Neural progenitor cell (in vitro differentiated cells): ENCODE measurements at regions not wholly inside any gene's neighbourhood (a gene's known extent, or its start where the extent isn't known, plus 50 kb on each side); places are given as distances from the start of the nearest gene placed in this dataset.
"Not testable (repeated sequence)": the region's sequence is repeated elsewhere in the genome, so short reads cannot be mapped to it uniquely, and the experiment has no call there.

Experiments used
- DNase-seq: peaks from one replicate; pipeline ENCODE4 v3.0.0-alpha.2; 2016; ENCODE audit warnings: low spot score
- H2AFZ ChIP-seq: fragments of 200-600 bp; sonication (generic); replicated peaks from 2 replicates; pipeline ENCODE4 v1.6.1; 2016; ENCODE audit warnings: antibody characterized with exemption
- H3F3A ChIP-seq: fragments of 200-600 bp; sonication (generic); 2 replicates; pipeline ENCODE4 v1.6.1; 2016; ENCODE audit warnings: antibody characterized with exemption, low read depth
- H3K27ac ChIP-seq: fragments of 200-600 bp; sonication (generic); 2 replicates; pipeline ENCODE4 v1.5.1; 2016; ENCODE audit warnings: mild to moderate bottlenecking
- H3K27me3 ChIP-seq: fragments of 200-600 bp; sonication (generic); 2 replicates; pipeline ENCODE4 v1.6.1; 2016; ENCODE audit warnings: mild to moderate bottlenecking, moderate library complexity
- H3K36me3 ChIP-seq: fragments of 200-600 bp; sonication (generic); 2 replicates; pipeline ENCODE4 v1.5.1; 2016
- H3K4me1 ChIP-seq: fragments of 200-600 bp; sonication (generic); 2 replicates; pipeline ENCODE4 v1.6.1; 2016; ENCODE audit warnings: mixed run types
- H3K4me2 ChIP-seq: fragments of 200-600 bp; sonication (generic); 2 replicates; pipeline ENCODE4 v1.6.1; 2016
- H3K4me3 ChIP-seq: fragments of 200-600 bp; sonication (generic); 2 replicates; pipeline ENCODE4 v1.5.1; 2016
- H3K79me2 ChIP-seq: fragments of 200-600 bp; sonication (generic); 2 replicates; pipeline ENCODE4 v1.6.1; 2016; ENCODE audit warnings: low read depth
- H3K9ac ChIP-seq: fragments of 200-600 bp; sonication (generic); 2 replicates; pipeline ENCODE4 v1.6.1; 2016
- H3K9me3 ChIP-seq: fragments of 200-600 bp; sonication (generic); 2 replicates; pipeline ENCODE4 v1.5.1; 2016; ENCODE audit warnings: low read depth
- H4K20me1 ChIP-seq: fragments of 200-600 bp; sonication (generic); 2 replicates; pipeline ENCODE4 v1.6.1; 2016; ENCODE audit warnings: low read depth
- H3K27ac Mint-ChIP-seq: 3 replicates; pipeline ENCODE4 v1.8.0; 2021; ENCODE audit warnings: mixed read lengths
- H3K27me3 Mint-ChIP-seq: 2 replicates; pipeline ENCODE4 v1.8.0; 2022; ENCODE audit warnings: low read depth, mild to moderate bottlenecking, inconsistent platforms, moderate library complexity, mixed read lengths; ENCODE audit not compliant: insufficient read depth
- H3K36me3 Mint-ChIP-seq: 3 replicates; pipeline ENCODE4 v1.8.0; 2021; ENCODE audit warnings: mixed read lengths
- H3K4me1 Mint-ChIP-seq: 3 replicates; pipeline ENCODE4 v1.8.0; 2021; ENCODE audit warnings: mixed read lengths
- H3K4me3 Mint-ChIP-seq: 3 replicates; pipeline ENCODE4 v1.8.0; 2021; ENCODE audit warnings: mild to moderate bottlenecking, moderate library complexity, mixed read lengths
- H3K9me3 Mint-ChIP-seq: 3 replicates; pipeline ENCODE4 v1.8.0; 2020; ENCODE audit warnings: mixed read lengths
- CTCF ChIP-seq: fragments of 200-600 bp; sonication (generic); IDR thresholded peaks from 2 replicates; pipeline ENCODE4 v1.5.1; 2017; ENCODE audit warnings: antibody characterized with exemption, mild to moderate bottlenecking
- EZH2 ChIP-seq: fragments of 200-600 bp; sonication (generic); IDR thresholded peaks from 2 replicates; pipeline ENCODE4 v1.6.1; 2017; ENCODE audit warnings: antibody characterized with exemption, mild to moderate bottlenecking, moderate library complexity
- EZH2phosphoT487 ChIP-seq: fragments of 200-600 bp; sonication (generic); IDR thresholded peaks from 2 replicates; pipeline ENCODE4 v1.6.1; 2017; ENCODE audit warnings: antibody characterized with exemption

GRCh38 chr12:73659802-73660201 lies 877.8 kb upstream of the ATXN7L3B start:
- Mint-ChIP-seq H3K27me3 (no peaks in the 10 kb centered on the region), H3K4me3 (no peak overlapping the region), H3K4me1 (no peaks in the 10 kb centered on the region), H3K27ac (no peak overlapping the region), H3K9me3 (no peaks in the 10 kb centered on the region), H3K36me3 (no peaks in the 10 kb centered on the region)
- Histone ChIP-seq H3K4me2 (no peak overlapping the region), H4K20me1 (no peaks in the 10 kb centered on the region), H3K27ac (no peak overlapping the region), H3K36me3 (no peaks in the 10 kb centered on the region), H3K79me2 (no peaks in the 10 kb centered on the region), H3K4me3 (no peak overlapping the region), H3F3A (no peaks in the 10 kb centered on the region), H3K27me3 (no peaks in the 10 kb centered on the region), H3K9ac (no peak overlapping the region), H2AFZ (no peak overlapping the region), H3K4me1 (no peaks in the 10 kb centered on the region), H3K9me3 (no peaks in the 10 kb centered on the region)
- TF ChIP-seq CTCF (no peak), EZH2 (no peak), EZH2phosphoT487 (no peak)
- no peak for DNase-seq

GRCh38 chr12:73665193-73665592 lies 872.4 kb upstream of the ATXN7L3B start:
- H3K9me3 ChIP-seq = no peaks in the 10 kb centered on the region
- H3K27ac ChIP-seq = no peak overlapping the region
- H3K36me3 Mint-ChIP-seq = no peaks in the 10 kb centered on the region
- no peak overlapping the region for H3K4me3 ChIP-seq
- H3K27me3 Mint-ChIP-seq = peaks cover 2% of the 10 kb centered on the region
- no peak for DNase-seq
- TF ChIP-seq CTCF = no peak
- no peak for TF ChIP-seq EZH2phosphoT487
- TF ChIP-seq EZH2 = no peak
- no peak overlapping the region for H2AFZ ChIP-seq
- no peaks in the 10 kb centered on the region for H3F3A ChIP-seq
- H4K20me1 ChIP-seq = no peaks in the 10 kb centered on the region
- H3K36me3 ChIP-seq = no peaks in the 10 kb centered on the region
- H3K9me3 Mint-ChIP-seq = no peaks in the 10 kb centered on the region
- H3K27me3 ChIP-seq = no peaks in the 10 kb centered on the region
- H3K9ac ChIP-seq = no peak overlapping the region
- no peak overlapping the region for H3K4me2 ChIP-seq
- no peak overlapping the region for H3K4me3 Mint-ChIP-seq
- H3K4me1 ChIP-seq = no peaks in the 10 kb centered on the region
- H3K27ac Mint-ChIP-seq = no peak overlapping the region
- no peaks in the 10 kb centered on the region for H3K79me2 ChIP-seq
- H3K4me1 Mint-ChIP-seq = no peaks in the 10 kb centered on the region

GRCh38 chr12:73671550-73671949 lies 866.1 kb upstream of the ATXN7L3B start:
- peak; percentile 7 for DNase-seq
- not testable (repeated sequence) for H3K4me1 Mint-ChIP-seq, H3K9me3 ChIP-seq

GRCh38 chr12:73677520-73678291 lies 859.9 kb upstream of the ATXN7L3B start:
- no peaks in the 10 kb centered on the region for H3K27me3 ChIP-seq

More at GRCh38 chr12:73671550-73671949, 866.1 kb upstream of the ATXN7L3B start:
- not testable (repeated sequence) for H3K4me3 Mint-ChIP-seq, H3K27ac ChIP-seq, H3F3A ChIP-seq, H3K4me2 ChIP-seq, H3K9me3 Mint-ChIP-seq, H3K27me3 Mint-ChIP-seq, H3K36me3 ChIP-seq, H4K20me1 ChIP-seq, H3K79me2 ChIP-seq, H3K36me3 Mint-ChIP-seq, H3K27ac Mint-ChIP-seq, H3K4me3 ChIP-seq, H3K4me1 ChIP-seq, H3K9ac ChIP-seq, H3K27me3 ChIP-seq
- H2AFZ ChIP-seq = peak overlapping the region; percentile 68

More at GRCh38 chr12:73677520-73678291, 859.9 kb upstream of the ATXN7L3B start:
- Mint-ChIP-seq H3K9me3 (no peaks in the 10 kb centered on the region), H3K4me3 (no peak overlapping the region), H3K27ac (no peak overlapping the region), H3K4me1 (no peaks in the 10 kb centered on the region), H3K36me3 (no peaks in the 10 kb centered on the region), H3K27me3 (no peaks in the 10 kb centered on the region)
- Histone ChIP-seq H3K27ac (no peak overlapping the region), H3K4me2 (no peak overlapping the region), H3F3A (no peaks in the 10 kb centered on the region), H3K36me3 (no peaks in the 10 kb centered on the region), H3K9me3 (no peaks in the 10 kb centered on the region), H3K9ac (no peak overlapping the region), H4K20me1 (no peaks in the 10 kb centered on the region), H3K79me2 (no peaks in the 10 kb centered on the region), H2AFZ (no peak overlapping the region), H3K4me3 (no peak overlapping the region), H3K4me1 (no peaks in the 10 kb centered on the region)
- TF ChIP-seq EZH2 (no peak), CTCF (no peak), EZH2phosphoT487 (no peak)
- DNase-seq = no peak
